RWPE1 (cell line): ENCODE measurements at regions not wholly inside any gene's neighbourhood (a gene's known extent, or its start where the extent isn't known, plus 50 kb on each side); places are given as distances from the start of the nearest gene placed in this dataset.

Experiments
- CTCF ChIA-PET: fragments of 350-600 bp; sonication (Branson Sonifier 250); formaldehyde crosslinking; extraction: SDS; loops from one replicate; lab custom pipeline; 2021; lab: Yijun Ruan, JAX
- POLR2A ChIA-PET: fragments of 400-600 bp; formaldehyde crosslinking; extraction: SDS; loops from one replicate; lab custom pipeline; 2020; ENCODE audit warnings: antibody characterized with exemption; ENCODE audit not compliant: low non-redundant PET; lab: Yijun Ruan, JAX
- DNase-seq: peaks from one replicate; pipeline ENCODE4 v3.0.0; 2012; ENCODE audit warnings: low spot score
- H3K27ac ChIP-seq: fragments of 450-650 bp; 2 replicates; pipeline ENCODE4 v1.5.1; 2017
- CTCF ChIP-seq: fragments of 450-650 bp; conservative IDR thresholded peaks from 2 replicates; pipeline ENCODE4 v1.5.1; 2017; ENCODE audit warnings: low read depth, mild to moderate bottlenecking

- no peak for DNase-seq
- ChIA-PET POLR2A (no interaction called here), CTCF (interaction anchor here (1.2 kb wide), 1 partner anchor 1251 kb away, joined by 4 read pairs; no protein-coding TSS in a partner anchor)
- H3K27ac ChIP-seq, result no peak overlapping the region
- TF ChIP-seq CTCF, result no peak
Measured at GRCh38 chr2:57434441-57434840, 612.2 kb upstream of the VRK2 start.

- no peak overlapping the region for H3K27ac ChIP-seq
- TF ChIP-seq CTCF, result no peak
- CTCF ChIA-PET, result no interaction called here
- POLR2A ChIA-PET, result no interaction called here
- no peak for DNase-seq
Measured at GRCh38 chr2:57434972-57435371, 611.6 kb upstream of the VRK2 start.

- ChIA-PET CTCF (interaction anchor here (0.7 kb wide), 1 partner anchor 21 kb away, joined by 3 read pairs; no protein-coding TSS in a partner anchor), POLR2A (no interaction called here)
- TF ChIP-seq CTCF, result no peak
- DNase-seq, result no peak
- no peak overlapping the region for H3K27ac ChIP-seq
Measured at GRCh38 chr2:57437077-57437476, 609.5 kb upstream of the VRK2 start.

- H3K27ac ChIP-seq, result no peak overlapping the region
- no peak for TF ChIP-seq CTCF
- POLR2A ChIA-PET, result no interaction called here
- CTCF ChIA-PET, result interaction anchor here (0.7 kb wide), 1 partner anchor 73 kb away, joined by 5 read pairs; no protein-coding TSS in a partner anchor
- DNase-seq, result no peak
Measured at GRCh38 chr2:57440437-57440836, 606.2 kb upstream of the VRK2 start.

- TF ChIP-seq CTCF, result no peak
- no peak for DNase-seq
- ChIA-PET CTCF (no interaction called here), POLR2A (no interaction called here)
- no peak overlapping the region for H3K27ac ChIP-seq
Measured at GRCh38 chr2:57443086-57443485, 603.5 kb upstream of the VRK2 start.

GRCh38 chr2:57443973-57444521 lies 602.6 kb upstream of the VRK2 start:
- H3K27ac ChIP-seq, result no peak overlapping the region
- POLR2A ChIA-PET, result no interaction called here
- TF ChIP-seq CTCF, result no peak
- no peak for DNase-seq
- CTCF ChIA-PET, result no interaction called here
